Adipocyte (in vitro differentiated cells): ENCODE measurements at regions not wholly inside any gene's neighbourhood (a gene's known extent, or its start where the extent isn't known, plus 50 kb on each side); places are given as distances from the start of the nearest gene placed in this dataset.
A peak's percentile ranks its signal among the peaks of the same experiment; 100 is the strongest.

Experiments used
- DNase-seq: peaks from one replicate; pipeline ENCODE4 v3.0.0-alpha.2; 2015; ENCODE audit warnings: low read depth
- H3K27me3 ChIP-seq: replicated peaks from 2 replicates; pipeline ENCODE4 v1.7.0; 2013; ENCODE audit warnings: mild to moderate bottlenecking, low read length, moderate library complexity; ENCODE audit not compliant: control insufficient read depth, insufficient read depth
- H3K36me3 ChIP-seq: 2 replicates; pipeline ENCODE4 v1.7.0; 2013; ENCODE audit warnings: low read length, mild to moderate bottlenecking, moderate library complexity; ENCODE audit not compliant: control insufficient read depth, insufficient read depth, severe bottlenecking
- H3K4me1 ChIP-seq: 2 replicates; pipeline ENCODE4 v1.7.0; 2013; ENCODE audit warnings: mild to moderate bottlenecking, low read length, moderate library complexity; ENCODE audit not compliant: control insufficient read depth, insufficient read depth
- H3K4me3 ChIP-seq: 2 replicates; pipeline ENCODE4 v1.7.0; 2013; ENCODE audit warnings: mild to moderate bottlenecking, low read length, moderate library complexity
- H3K9ac ChIP-seq: 2 replicates; pipeline ENCODE4 v1.7.0; 2013; ENCODE audit warnings: mild to moderate bottlenecking, low read length, moderate library complexity
- H3K9me3 ChIP-seq: 2 replicates; pipeline ENCODE4 v1.7.0; 2013; ENCODE audit warnings: mild to moderate bottlenecking, low read length, moderate library complexity; ENCODE audit not compliant: control insufficient read depth

DNA sequence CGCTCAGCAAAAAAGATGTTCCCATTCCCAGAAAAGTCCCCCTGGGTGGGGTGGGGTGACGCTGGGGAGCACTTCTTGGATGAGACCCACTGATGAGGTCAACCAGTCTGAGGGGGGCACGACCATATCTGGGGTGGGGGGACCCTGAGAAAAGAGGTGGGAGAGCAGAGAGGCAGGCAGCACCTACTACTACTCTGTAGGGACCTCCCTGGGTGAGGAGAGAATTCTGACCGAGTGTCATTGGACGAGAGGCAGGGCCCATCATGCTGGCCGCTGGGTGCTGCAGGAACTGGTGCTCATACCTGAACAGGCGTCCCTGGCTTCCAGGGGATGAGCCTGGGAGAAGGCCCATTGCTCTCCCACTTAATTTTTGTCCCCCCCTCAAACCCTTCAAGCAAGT, 158.8 kb downstream of the KLF13 start:
- Histone ChIP-seq H3K9ac (no peak overlapping the region), H3K4me3 (no peak overlapping the region), H3K27me3 (peaks cover 11% of the 10 kb centered on the region), H3K4me1 (peaks cover 23% of the 10 kb centered on the region), H3K9me3 (no peaks in the 10 kb centered on the region), H3K36me3 (no peaks in the 10 kb centered on the region)
- no peak for DNase-seq

- H3K27me3 ChIP-seq: peaks cover 7% of the 10 kb centered on the region
- DNase-seq: no peak
Observed at GRCh38 chr15:31485911-31486461, 159.4 kb downstream of the KLF13 start.

GRCh38 chr15:31486506-31486905, 159.9 kb downstream of the KLF13 start:
- Histone ChIP-seq H3K9me3 (peaks cover 2% of the 10 kb centered on the region), H3K36me3 (no peaks in the 10 kb centered on the region), H3K4me1 (peaks cover 23% of the 10 kb centered on the region), H3K27me3 (peaks cover 7% of the 10 kb centered on the region), H3K4me3 (no peak overlapping the region), H3K9ac (no peak overlapping the region)
- no peak for DNase-seq

More at GRCh38 chr15:31485911-31486461, 159.4 kb downstream of the KLF13 start:
- H3K9me3 ChIP-seq: no peaks in the 10 kb centered on the region
- H3K9ac ChIP-seq: no peak overlapping the region
- no peak overlapping the region for H3K4me3 ChIP-seq
- no peaks in the 10 kb centered on the region for H3K36me3 ChIP-seq
- H3K4me1 ChIP-seq: peaks cover 23% of the 10 kb centered on the region

- Histone ChIP-seq H3K36me3 (no peaks in the 10 kb centered on the region), H3K9ac (no peak overlapping the region), H3K4me1 (peaks cover 23% of the 10 kb centered on the region), H3K9me3 (peaks cover 8% of the 10 kb centered on the region), H3K27me3 (peaks cover 1% of the 10 kb centered on the region), H3K4me3 (no peak overlapping the region)
- DNase-seq: no peak
Observed at GRCh38 chr15:31486906-31487695, 160.5 kb downstream of the KLF13 start.

DNA sequence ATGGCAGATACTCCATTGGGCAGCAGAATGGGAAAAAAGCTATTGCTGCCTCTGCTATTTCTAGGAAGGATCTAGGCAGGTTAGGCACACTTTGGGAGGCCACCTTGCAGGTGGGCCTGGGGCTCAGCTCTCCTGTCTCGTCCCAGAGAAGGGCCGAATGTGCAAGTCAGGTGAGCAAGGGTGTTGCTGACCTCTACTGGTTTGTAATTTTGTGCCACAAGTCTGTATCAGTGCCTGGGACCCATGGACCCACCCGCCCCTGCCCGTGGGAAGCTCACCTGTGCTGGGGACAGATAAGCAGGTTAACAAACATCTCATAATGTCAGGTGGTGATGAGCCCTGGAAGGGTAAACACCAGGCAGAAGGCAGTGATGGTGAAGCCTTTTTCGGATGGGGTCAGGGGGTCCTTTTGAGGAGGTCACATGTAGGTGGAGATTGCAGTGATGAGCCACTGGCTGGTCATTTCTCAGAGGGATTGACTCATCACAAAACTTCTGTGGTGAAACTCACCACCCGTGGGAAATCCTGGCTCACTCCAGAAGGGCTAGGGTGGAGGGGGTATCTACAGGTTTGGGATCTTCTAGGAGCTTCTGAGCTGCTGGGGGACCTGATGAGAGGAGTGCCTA, 161.3 kb downstream of the KLF13 start:
- no peak overlapping the region for H3K4me3 ChIP-seq
- no peaks in the 10 kb centered on the region for H3K27me3 ChIP-seq
- H3K4me1 ChIP-seq: peaks cover 23% of the 10 kb centered on the region
- H3K36me3 ChIP-seq: no peaks in the 10 kb centered on the region
- peaks cover 12% of the 10 kb centered on the region for H3K9me3 ChIP-seq
- peak overlapping the region; percentile 45 for H3K9ac ChIP-seq
- peak; percentile 30 for DNase-seq

DNA sequence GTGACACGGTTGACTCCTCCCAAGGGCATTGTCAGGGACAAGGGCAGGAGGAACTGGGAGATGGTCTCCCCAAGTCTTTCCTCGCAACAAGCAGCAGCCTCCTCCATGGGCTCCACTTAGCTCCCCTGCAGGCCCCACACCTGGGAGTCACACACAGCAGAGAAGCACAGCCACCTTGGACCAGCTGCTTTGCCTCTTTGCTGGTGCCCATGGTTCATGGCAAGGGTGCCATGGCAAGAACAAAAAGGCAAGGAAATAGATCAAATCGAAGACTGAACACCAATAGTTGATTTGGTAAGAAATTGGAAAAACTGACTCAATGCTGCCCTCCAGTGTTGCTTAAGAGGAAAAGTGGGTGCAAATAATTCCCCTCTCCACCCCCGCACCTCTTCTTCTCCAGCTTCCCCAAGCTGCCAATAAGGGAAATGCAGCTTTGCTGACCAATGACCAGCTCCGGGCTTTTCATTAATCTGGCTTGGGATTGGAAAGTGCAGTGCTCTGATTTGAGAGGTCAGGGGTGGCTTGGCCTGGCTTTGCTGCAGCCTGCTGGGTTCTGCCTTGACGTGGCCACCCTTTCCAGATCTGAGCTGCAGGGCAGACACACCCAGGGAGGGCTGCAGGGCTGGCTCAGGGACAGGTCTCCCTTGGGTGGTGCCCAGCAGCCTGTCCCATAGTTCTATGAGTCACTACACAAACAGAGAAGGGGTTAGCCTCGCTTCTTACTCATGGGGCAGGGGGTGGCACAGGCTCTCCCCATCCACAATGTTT, 162.0 kb downstream of the KLF13 start:
- H3K9me3 ChIP-seq: peaks cover 19% of the 10 kb centered on the region
- no peaks in the 10 kb centered on the region for H3K36me3 ChIP-seq
- no peaks in the 10 kb centered on the region for H3K27me3 ChIP-seq
- peak overlapping the region; percentile 45 for H3K9ac ChIP-seq
- DNase-seq: peak; percentile 91
- H3K4me1 ChIP-seq: peaks cover 23% of the 10 kb centered on the region
- H3K4me3 ChIP-seq: no peak overlapping the region

DNA sequence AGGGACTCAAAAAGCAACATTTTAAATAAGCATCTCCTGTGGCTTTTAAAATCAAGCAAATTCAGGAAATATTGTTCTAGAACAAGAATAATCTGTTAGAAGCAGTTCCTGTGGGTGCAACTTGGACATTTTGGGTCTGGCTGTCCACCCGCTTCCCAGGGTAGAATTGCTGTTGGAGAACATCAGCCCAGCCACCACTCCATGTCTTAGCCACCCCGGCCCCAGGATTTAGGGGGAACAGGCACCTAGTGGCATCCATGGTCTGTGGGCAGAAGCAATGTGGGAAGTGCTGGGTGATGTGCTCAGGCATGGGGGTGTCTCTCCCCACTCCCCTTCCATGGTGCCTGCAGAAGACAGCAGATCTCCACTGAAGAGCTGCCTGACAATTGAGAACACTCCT, 162.6 kb downstream of the KLF13 start:
- Histone ChIP-seq H3K9me3 (peaks cover 19% of the 10 kb centered on the region), H3K36me3 (no peaks in the 10 kb centered on the region), H3K27me3 (no peaks in the 10 kb centered on the region), H3K4me3 (no peak overlapping the region), H3K4me1 (peaks cover 23% of the 10 kb centered on the region), H3K9ac (no peak overlapping the region)
- no peak for DNase-seq

- Histone ChIP-seq H3K4me1 (peaks cover 23% of the 10 kb centered on the region), H3K9ac (no peak overlapping the region), H3K9me3 (peaks cover 19% of the 10 kb centered on the region), H3K36me3 (no peaks in the 10 kb centered on the region), H3K4me3 (no peak overlapping the region), H3K27me3 (no peaks in the 10 kb centered on the region)
- peak; percentile 86 for DNase-seq
Observed at GRCh38 chr15:31489801-31490646, 163.4 kb downstream of the KLF13 start.

DNA sequence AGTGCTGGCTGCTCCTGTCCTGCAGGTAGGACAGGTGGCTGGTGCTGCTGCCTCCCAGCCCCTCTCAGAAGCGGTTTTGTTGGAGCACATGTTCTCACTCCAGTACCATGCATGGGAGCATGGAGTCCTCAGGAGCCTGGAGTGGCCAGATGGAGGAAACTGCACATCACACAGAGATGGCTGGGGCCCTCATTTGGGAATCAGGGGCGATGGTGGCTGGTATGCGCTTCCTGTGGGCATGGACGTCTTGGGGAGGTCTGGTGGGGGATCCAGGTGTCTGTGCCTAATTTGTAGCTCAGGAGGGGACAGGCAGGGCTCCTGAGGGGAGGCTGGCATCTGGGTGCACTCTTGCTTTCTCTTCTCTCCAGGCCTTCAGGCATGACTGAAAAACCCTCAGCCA, 168.2 kb downstream of the KLF13 start:
- H3K27me3 ChIP-seq: no peaks in the 10 kb centered on the region
- H3K36me3 ChIP-seq: no peaks in the 10 kb centered on the region
- H3K9ac ChIP-seq: no peak overlapping the region
- H3K9me3 ChIP-seq: peaks cover 19% of the 10 kb centered on the region
- H3K4me3 ChIP-seq: no peak overlapping the region
- no peak for DNase-seq
- H3K4me1 ChIP-seq: peaks cover 2% of the 10 kb centered on the region

- H3K4me3 ChIP-seq: no peak overlapping the region
Observed at GRCh38 chr15:31495281-31495680, 168.6 kb downstream of the KLF13 start.

More at GRCh38 chr15:31495281-31495680, 168.6 kb downstream of the KLF13 start:
- H3K4me1 ChIP-seq: no peaks in the 10 kb centered on the region
- no peaks in the 10 kb centered on the region for H3K27me3 ChIP-seq
- H3K36me3 ChIP-seq: no peaks in the 10 kb centered on the region
- peaks cover 19% of the 10 kb centered on the region for H3K9me3 ChIP-seq
- DNase-seq: no peak
- no peak overlapping the region for H3K9ac ChIP-seq
